Calu3 (cell line): ENCODE measurements at regions not wholly inside any gene's neighbourhood (a gene's known extent, or its start where the extent isn't known, plus 50 kb on each side); places are given as distances from the start of the nearest gene placed in this dataset.
A peak's percentile ranks its signal among the peaks of the same experiment; 100 is the strongest.

Source experiments
- BruUV-seq: library from RNA; stranded (reverse); fragments of 400-500 nt; replicated peaks from 2 replicates; lab custom pipeline; 2021; lab: Mats Ljungman, UMichigan
- CTCF ChIA-PET: fragments of 300-600 bp; sonication (Branson Sonifier 250); formaldehyde crosslinking; loops from one replicate; lab custom pipeline; 2022; ENCODE audit warnings: antibody characterized with exemption; lab: Charles Lee
- DNase-seq: peaks from one replicate; pipeline ENCODE4 v3.0.0; 2022
- H3K27ac Mint-ChIP-seq: one replicate; pipeline ENCODE4 v1.8.0; 2022; ENCODE audit warnings: mixed read lengths; ENCODE audit not compliant: unreplicated experiment
- H3K27me3 Mint-ChIP-seq: one replicate; pipeline ENCODE4 v1.8.0; 2022; ENCODE audit warnings: mixed read lengths; ENCODE audit not compliant: unreplicated experiment
- H3K36me3 Mint-ChIP-seq: one replicate; pipeline ENCODE4 v1.8.0; 2022; ENCODE audit warnings: mild to moderate bottlenecking, moderate library complexity, mixed read lengths; ENCODE audit not compliant: insufficient read depth, unreplicated experiment
- H3K4me1 Mint-ChIP-seq: one replicate; pipeline ENCODE4 v1.8.0; 2022; ENCODE audit warnings: mild to moderate bottlenecking, low read depth, mixed read lengths; ENCODE audit not compliant: unreplicated experiment
- H3K4me3 Mint-ChIP-seq: one replicate; pipeline ENCODE4 v1.8.0; 2022; ENCODE audit warnings: mild to moderate bottlenecking, low read depth, moderate library complexity, mixed read lengths; ENCODE audit not compliant: unreplicated experiment
- H3K9me3 Mint-ChIP-seq: one replicate; pipeline ENCODE4 v1.8.0; 2022; ENCODE audit warnings: low read depth, mixed read lengths; ENCODE audit not compliant: unreplicated experiment
- intact Hi-C: fragments of 100-400 bp; cut with micrococcal nuclease; formaldehyde crosslinking; loops from one replicate; pipeline ENCODE4 v1.10.0; 2022; ENCODE audit not compliant: unreplicated experiment
- TF ChIP-seq, protein P1 (sequence below): fragments of 200-600 bp; IDR thresholded peaks from one replicate; pipeline ENCODE4 v1.8.0; 2022; ENCODE audit warnings: antibody characterized with exemption; ENCODE audit not compliant: unreplicated experiment

GRCh38 chr4:180394730-180395129, 1848.5 kb upstream of the TENM3 start:
- intact Hi-C loops, result no loop called here
- H3K27me3 Mint-ChIP-seq, result no peaks in the 10 kb centered on the region
- H3K9me3 Mint-ChIP-seq, result no peaks in the 10 kb centered on the region
- no peak overlapping the region for H3K4me3 Mint-ChIP-seq
- H3K4me1 Mint-ChIP-seq, result peaks cover 7% of the 10 kb centered on the region
- no TSS peak for BruUV-seq
- DNase-seq, result no peak
- no peaks in the 10 kb centered on the region for H3K36me3 Mint-ChIP-seq
- CTCF ChIA-PET, result no interaction called here
- TF ChIP-seq, protein P1, sequence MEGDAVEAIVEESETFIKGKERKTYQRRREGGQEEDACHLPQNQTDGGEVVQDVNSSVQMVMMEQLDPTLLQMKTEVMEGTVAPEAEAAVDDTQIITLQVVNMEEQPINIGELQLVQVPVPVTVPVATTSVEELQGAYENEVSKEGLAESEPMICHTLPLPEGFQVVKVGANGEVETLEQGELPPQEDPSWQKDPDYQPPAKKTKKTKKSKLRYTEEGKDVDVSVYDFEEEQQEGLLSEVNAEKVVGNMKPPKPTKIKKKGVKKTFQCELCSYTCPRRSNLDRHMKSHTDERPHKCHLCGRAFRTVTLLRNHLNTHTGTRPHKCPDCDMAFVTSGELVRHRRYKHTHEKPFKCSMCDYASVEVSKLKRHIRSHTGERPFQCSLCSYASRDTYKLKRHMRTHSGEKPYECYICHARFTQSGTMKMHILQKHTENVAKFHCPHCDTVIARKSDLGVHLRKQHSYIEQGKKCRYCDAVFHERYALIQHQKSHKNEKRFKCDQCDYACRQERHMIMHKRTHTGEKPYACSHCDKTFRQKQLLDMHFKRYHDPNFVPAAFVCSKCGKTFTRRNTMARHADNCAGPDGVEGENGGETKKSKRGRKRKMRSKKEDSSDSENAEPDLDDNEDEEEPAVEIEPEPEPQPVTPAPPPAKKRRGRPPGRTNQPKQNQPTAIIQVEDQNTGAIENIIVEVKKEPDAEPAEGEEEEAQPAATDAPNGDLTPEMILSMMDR, result no peak
- H3K27ac Mint-ChIP-seq, result no peak overlapping the region

DNA sequence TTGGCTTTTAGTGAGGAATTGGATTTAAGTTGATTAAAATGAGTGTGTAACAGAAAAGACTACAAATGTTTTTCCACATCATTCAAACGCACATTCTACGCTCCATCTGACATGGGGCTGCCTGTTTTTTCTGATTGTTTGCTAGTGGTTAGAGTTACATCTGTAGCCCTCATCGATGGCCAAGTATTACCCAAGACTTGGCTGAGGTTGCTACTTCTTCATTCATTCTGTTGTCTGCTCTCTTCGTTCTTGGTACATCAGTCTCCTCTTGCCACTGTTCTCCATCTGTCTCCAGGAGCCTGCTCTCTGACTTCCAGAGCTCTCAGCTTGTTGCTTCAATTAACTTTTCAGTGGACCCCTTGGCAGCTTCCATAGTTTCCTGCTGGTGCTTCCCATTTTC, 1844.6 kb upstream of the TENM3 start:
- CTCF ChIA-PET, result no interaction called here

GRCh38 chr4:180407275-180407885, 1835.8 kb upstream of the TENM3 start:
- BruUV-seq, result no TSS peak
- CTCF ChIA-PET, result interaction anchor here (0.6 kb wide), 2 partner anchors 187 to 321 kb away, joined by 3 read pairs; no protein-coding TSS in a partner anchor
- Mint-ChIP-seq H3K4me3 (no peak overlapping the region), H3K4me1 (no peaks in the 10 kb centered on the region), H3K27ac (no peak overlapping the region), H3K36me3 (no peaks in the 10 kb centered on the region), H3K27me3 (no peaks in the 10 kb centered on the region), H3K9me3 (no peaks in the 10 kb centered on the region)
- TF ChIP-seq, protein P1, result no peak
- intact Hi-C loops, result no loop called here
- no peak for DNase-seq

More for the DNA sequence above, 1844.6 kb upstream of the TENM3 start:
- H3K27me3 Mint-ChIP-seq, result no peaks in the 10 kb centered on the region
- no peaks in the 10 kb centered on the region for H3K9me3 Mint-ChIP-seq
- intact Hi-C loops, result no loop called here
- H3K27ac Mint-ChIP-seq, result peak overlapping the region; percentile 10
- BruUV-seq, result no TSS peak
- no peak overlapping the region for H3K4me3 Mint-ChIP-seq
- H3K36me3 Mint-ChIP-seq, result no peaks in the 10 kb centered on the region
- no peak for DNase-seq
- TF ChIP-seq, protein P1, result no peak
- H3K4me1 Mint-ChIP-seq, result peaks cover 7% of the 10 kb centered on the region

DNA sequence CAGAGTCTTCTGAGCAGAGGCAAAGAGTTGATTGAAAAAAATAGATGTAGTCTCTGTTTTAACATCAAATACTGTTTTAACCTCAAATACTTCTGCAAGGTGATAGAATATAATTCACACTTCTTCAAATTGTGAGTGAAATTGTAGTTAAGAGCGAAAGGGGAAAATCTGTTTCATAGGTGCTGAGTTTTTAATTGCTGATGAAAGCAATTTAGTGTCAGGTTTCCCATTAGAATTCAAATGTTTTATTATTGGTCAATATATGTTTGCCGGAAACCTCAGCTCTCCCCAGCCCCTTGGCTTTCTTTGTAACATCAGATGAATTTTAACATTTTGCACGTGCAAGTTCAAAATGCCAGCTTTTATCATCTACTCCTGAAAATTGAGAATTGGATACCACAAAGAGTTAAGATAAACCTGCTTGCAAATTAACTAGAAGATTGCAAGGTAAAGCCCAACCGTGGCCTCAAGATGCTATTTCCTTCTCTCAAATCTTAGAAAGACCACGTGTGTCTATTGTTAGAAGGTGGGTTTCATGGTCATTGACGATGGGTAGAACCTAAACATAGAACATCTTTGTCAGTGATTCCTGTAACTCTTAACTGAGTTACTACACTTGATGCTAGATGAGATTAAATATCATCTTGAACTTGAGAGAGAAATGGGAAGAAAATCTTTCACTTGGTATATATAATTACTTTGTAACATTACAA, 1824.2 kb upstream of the TENM3 start:
- intact Hi-C loops, result no loop called here
- H3K4me1 Mint-ChIP-seq, result no peaks in the 10 kb centered on the region
- H3K27me3 Mint-ChIP-seq, result no peaks in the 10 kb centered on the region
- no peaks in the 10 kb centered on the region for H3K36me3 Mint-ChIP-seq
- H3K4me3 Mint-ChIP-seq, result no peak overlapping the region
- no peak for DNase-seq
- no peak overlapping the region for H3K27ac Mint-ChIP-seq
- H3K9me3 Mint-ChIP-seq, result no peaks in the 10 kb centered on the region
- TF ChIP-seq, protein P1, result no peak
- CTCF ChIA-PET, result no interaction called here
- no TSS peak for BruUV-seq
